Hepatocyte (in vitro differentiated cells): ENCODE measurements at regions not wholly inside any gene's neighbourhood (a gene's known extent, or its start where the extent isn't known, plus 50 kb on each side); places are given as distances from the start of the nearest gene placed in this dataset.

Source experiments
- DNase-seq: peaks from one replicate; pipeline ENCODE4 v3.0.0-alpha.2; 2016; ENCODE audit warnings: low spot score
- H2AFZ ChIP-seq: fragments of 200-600 bp; sonication (generic); 2 replicates; pipeline ENCODE4 v1.6.0; 2016; ENCODE audit warnings: antibody characterized with exemption, mild to moderate bottlenecking
- H3K27ac ChIP-seq: fragments of 200-600 bp; sonication (generic); 2 replicates; pipeline ENCODE4 v1.5.1; 2016; ENCODE audit warnings: mild to moderate bottlenecking
- H3K27me3 ChIP-seq: fragments of 200-600 bp; sonication (generic); 2 replicates; pipeline ENCODE4 v1.6.1; 2016
- H3K36me3 ChIP-seq: fragments of 200-600 bp; sonication (generic); replicated peaks from 2 replicates; pipeline ENCODE4 v1.5.1; 2016; ENCODE audit warnings: low read depth; ENCODE audit not compliant: insufficient read depth
- H3K4me1 ChIP-seq: fragments of 200-600 bp; sonication (generic); 2 replicates; pipeline ENCODE4 v1.5.1; 2016; ENCODE audit warnings: mild to moderate bottlenecking, moderate library complexity; ENCODE audit not compliant: insufficient read depth
- H3K4me2 ChIP-seq: fragments of 200-600 bp; sonication (generic); 2 replicates; pipeline ENCODE4 v1.6.0; 2016
- H3K4me3 ChIP-seq: fragments of 200-600 bp; sonication (generic); 2 replicates; pipeline ENCODE4 v1.5.1; 2016; ENCODE audit warnings: mild to moderate bottlenecking
- H3K79me2 ChIP-seq: fragments of 200-600 bp; sonication (generic); 2 replicates; pipeline ENCODE4 v1.6.0; 2017; ENCODE audit warnings: mild to moderate bottlenecking
- H3K9me2 ChIP-seq: fragments of 200-600 bp; sonication (generic); replicated peaks from 2 replicates; pipeline ENCODE4 v1.6.0; 2017; ENCODE audit warnings: mild to moderate bottlenecking; ENCODE audit not compliant: insufficient read depth
- H3K9me3 ChIP-seq: fragments of 200-600 bp; sonication (generic); 2 replicates; pipeline ENCODE4 v1.5.1; 2016; ENCODE audit warnings: low read depth, mild to moderate bottlenecking
- H4K20me1 ChIP-seq: fragments of 200-600 bp; sonication (generic); 2 replicates; pipeline ENCODE4 v1.6.0; 2016; ENCODE audit warnings: mild to moderate bottlenecking; ENCODE audit not compliant: insufficient read depth, poor library complexity, severe bottlenecking
- EZH2 ChIP-seq: fragments of 200-600 bp; sonication (generic); IDR thresholded peaks from 2 replicates; pipeline ENCODE4 v1.6.1; 2016; ENCODE audit warnings: antibody characterized with exemption, mild to moderate bottlenecking, borderline replicate concordance
- EZH2phosphoT487 ChIP-seq: fragments of 200-600 bp; sonication (generic); IDR thresholded peaks from one replicate; pipeline ENCODE4 v1.6.1; 2018; ENCODE audit warnings: antibody characterized with exemption, mild to moderate bottlenecking, low read depth, moderate library complexity; ENCODE audit not compliant: unreplicated experiment, severe bottlenecking
- WGBS: methylation state at CpG from one replicate; pipeline ENCODE4 v1.1.6; 2016; ENCODE audit warnings: low lambda C conversion rate; ENCODE audit errors: missing lambda C conversion rate; 5-methylcytosine and 5-hydroxymethylcytosine counted together
- TF ChIP-seq, protein P1 (sequence below): fragments of 200-600 bp; sonication (generic); IDR thresholded peaks from 2 replicates; pipeline ENCODE4 v1.5.1; 2016; ENCODE audit warnings: antibody characterized with exemption, mild to moderate bottlenecking; ENCODE audit not compliant: poor library complexity

DNA sequence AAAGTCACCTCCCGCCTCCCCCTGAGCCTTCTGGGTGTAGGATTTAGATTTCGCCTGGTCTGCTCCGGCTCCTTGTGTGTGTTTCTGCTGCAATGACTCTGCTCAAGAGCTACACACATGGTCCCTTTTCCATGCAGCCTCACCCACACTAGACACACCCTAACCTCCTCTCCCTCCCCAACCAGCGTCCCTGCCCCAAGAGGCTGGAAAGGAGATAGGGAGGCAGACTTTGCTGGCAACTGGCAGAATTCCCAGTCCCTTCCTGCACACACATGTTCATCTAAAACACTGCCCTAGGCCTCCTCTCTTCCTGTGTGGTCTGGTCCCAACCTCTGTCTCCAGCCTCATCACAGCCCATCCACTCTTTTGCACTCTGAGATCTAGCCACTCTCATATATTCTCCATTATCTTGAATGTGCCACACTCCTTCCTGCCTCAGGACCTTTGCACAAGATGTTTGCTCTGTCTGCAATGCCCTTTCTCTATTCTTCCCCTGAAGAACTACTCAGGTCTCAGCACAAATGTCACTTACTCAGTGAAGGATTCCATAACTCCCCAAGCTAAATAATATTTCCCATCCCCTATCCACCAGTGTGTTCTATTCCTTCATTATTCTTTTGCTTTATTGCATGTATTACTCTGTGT lies 253.8 kb downstream of the CDK5RAP2 start:
- Histone ChIP-seq H3K4me3 (no peak overlapping the region), H4K20me1 (no peaks in the 10 kb centered on the region), H3K9me3 (no peaks in the 10 kb centered on the region), H3K4me2 (no peak overlapping the region), H3K4me1 (no peaks in the 10 kb centered on the region), H3K27me3 (no peaks in the 10 kb centered on the region), H3K9me2 (no peaks in the 10 kb centered on the region), H2AFZ (no peak overlapping the region), H3K36me3 (no peaks in the 10 kb centered on the region), H3K79me2 (no peaks in the 10 kb centered on the region), H3K27ac (no peak overlapping the region)
- no peak for TF ChIP-seq EZH2
- TF ChIP-seq EZH2phosphoT487 = no peak
- TF ChIP-seq, protein P1, sequence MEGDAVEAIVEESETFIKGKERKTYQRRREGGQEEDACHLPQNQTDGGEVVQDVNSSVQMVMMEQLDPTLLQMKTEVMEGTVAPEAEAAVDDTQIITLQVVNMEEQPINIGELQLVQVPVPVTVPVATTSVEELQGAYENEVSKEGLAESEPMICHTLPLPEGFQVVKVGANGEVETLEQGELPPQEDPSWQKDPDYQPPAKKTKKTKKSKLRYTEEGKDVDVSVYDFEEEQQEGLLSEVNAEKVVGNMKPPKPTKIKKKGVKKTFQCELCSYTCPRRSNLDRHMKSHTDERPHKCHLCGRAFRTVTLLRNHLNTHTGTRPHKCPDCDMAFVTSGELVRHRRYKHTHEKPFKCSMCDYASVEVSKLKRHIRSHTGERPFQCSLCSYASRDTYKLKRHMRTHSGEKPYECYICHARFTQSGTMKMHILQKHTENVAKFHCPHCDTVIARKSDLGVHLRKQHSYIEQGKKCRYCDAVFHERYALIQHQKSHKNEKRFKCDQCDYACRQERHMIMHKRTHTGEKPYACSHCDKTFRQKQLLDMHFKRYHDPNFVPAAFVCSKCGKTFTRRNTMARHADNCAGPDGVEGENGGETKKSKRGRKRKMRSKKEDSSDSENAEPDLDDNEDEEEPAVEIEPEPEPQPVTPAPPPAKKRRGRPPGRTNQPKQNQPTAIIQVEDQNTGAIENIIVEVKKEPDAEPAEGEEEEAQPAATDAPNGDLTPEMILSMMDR = no peak
- WGBS = 85% methylated on average over 4 of the region's 4 CpGs
- no peak for DNase-seq

DNA sequence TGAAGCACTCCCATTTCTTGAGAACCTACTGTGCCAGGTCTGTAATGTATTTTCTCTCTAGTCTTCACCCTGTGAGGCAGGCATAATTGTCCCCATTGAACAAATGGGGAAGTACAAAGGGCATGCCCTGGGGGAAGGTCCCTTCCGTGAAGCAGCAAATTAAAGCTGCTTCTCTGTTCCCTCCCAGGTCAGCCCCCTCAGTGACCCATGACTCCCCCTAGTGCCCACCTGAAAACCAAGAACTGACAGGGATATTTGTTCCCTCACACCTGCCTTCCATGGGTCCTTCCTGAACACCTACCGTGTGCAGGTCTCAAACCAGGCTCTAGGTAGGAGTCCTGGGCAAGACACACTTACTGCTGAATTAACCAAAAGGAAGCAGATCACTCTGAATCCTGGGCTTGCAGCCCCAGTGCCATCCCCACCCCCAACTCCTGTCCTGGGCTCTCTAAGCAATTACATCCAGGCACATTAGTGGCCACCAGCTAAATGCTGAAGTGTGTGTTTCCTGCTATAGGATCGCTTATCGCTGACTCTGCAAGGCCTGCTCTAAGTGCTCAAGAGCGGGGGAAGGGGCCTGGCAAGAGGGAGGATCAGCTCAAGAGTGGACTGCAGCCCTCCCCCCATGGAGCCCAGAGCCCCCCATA lies 254.8 kb downstream of the CDK5RAP2 start:
- Histone ChIP-seq H3K4me1 (no peaks in the 10 kb centered on the region), H4K20me1 (no peaks in the 10 kb centered on the region), H3K9me3 (no peaks in the 10 kb centered on the region), H3K4me3 (no peak overlapping the region), H3K27me3 (no peaks in the 10 kb centered on the region), H3K9me2 (no peaks in the 10 kb centered on the region), H3K79me2 (no peaks in the 10 kb centered on the region), H3K27ac (no peak overlapping the region), H3K36me3 (no peaks in the 10 kb centered on the region), H2AFZ (no peak overlapping the region), H3K4me2 (no peak overlapping the region)
- TF ChIP-seq, protein P1 = no peak
- TF ChIP-seq EZH2 = no peak
- no peak for TF ChIP-seq EZH2phosphoT487
- no peak for DNase-seq
- WGBS = 45% methylated on average over 5 of the region's 5 CpGs

DNA sequence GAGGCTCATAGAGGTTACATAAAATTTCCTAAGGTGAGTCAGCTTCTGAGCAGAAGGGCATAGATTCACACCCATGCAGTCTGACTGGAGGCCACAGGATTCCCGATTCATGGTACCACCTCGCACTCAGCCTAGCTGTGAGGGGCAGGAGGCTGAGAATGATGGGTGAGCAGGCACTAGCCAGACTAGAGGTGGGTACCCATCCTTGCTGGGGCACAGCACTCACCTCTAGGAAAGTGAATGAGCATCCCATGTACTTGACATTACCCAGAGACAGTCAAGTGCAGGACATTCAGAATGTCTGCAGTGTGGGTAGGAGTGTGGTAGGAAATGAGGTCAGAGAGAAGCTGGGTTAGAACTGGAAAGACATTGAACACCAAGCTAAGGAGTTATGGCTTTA lies 255.5 kb downstream of the CDK5RAP2 start:
- Histone ChIP-seq H3K27me3 (no peaks in the 10 kb centered on the region), H3K9me2 (no peaks in the 10 kb centered on the region), H3K27ac (no peak overlapping the region), H3K4me1 (no peaks in the 10 kb centered on the region), H3K4me2 (no peak overlapping the region), H3K79me2 (no peaks in the 10 kb centered on the region), H3K4me3 (no peak overlapping the region), H3K36me3 (no peaks in the 10 kb centered on the region), H4K20me1 (no peaks in the 10 kb centered on the region), H2AFZ (no peak overlapping the region), H3K9me3 (no peaks in the 10 kb centered on the region)
- no peak for TF ChIP-seq EZH2
- TF ChIP-seq, protein P1 = no peak
- TF ChIP-seq EZH2phosphoT487 = no peak
- 95% methylated on average over 2 of the region's 2 CpGs for WGBS
- no peak for DNase-seq
